ENCODE measurements at regions not wholly inside any gene's neighbourhood (a gene's known extent, or its start where the extent isn't known, plus 50 kb on each side); places are given as distances from the start of the nearest gene placed in this dataset.
A peak's percentile ranks its signal among the peaks of the same experiment; 100 is the strongest.
"Not testable (repeated sequence)": the region's sequence is repeated elsewhere in the genome, so short reads cannot be mapped to it uniquely, and the experiment has no call there.

- DNase-seq = no peak
- intact Hi-C loops (cut with DNase I) = no loop called here
- peak; percentile 88 for ATAC-seq (ENCODE audit: poor library complexity)
These were observed 88.4 kb upstream of the TEAD1 start for GRCh38 chr11:12585861-12586260.

- intact Hi-C loops (cut with DNase I) = no loop called here
- no peak for DNase-seq
- no peak for ATAC-seq (ENCODE audit: poor library complexity)
These were observed 86.8 kb upstream of the TEAD1 start for GRCh38 chr11:12587333-12587991.

GRCh38 chr11:12591706-12592105 is 82.5 kb upstream of the TEAD1 start:
- intact Hi-C loops (cut with DNase I) = loop anchor here (10.0 kb wide), 1 partner anchor 303 kb away; no protein-coding TSS in a partner anchor
- ATAC-seq (ENCODE audit: poor library complexity) (peak; percentile 70), DNase-seq (no peak)

GRCh38 chr11:12592283-12592682 is 81.9 kb upstream of the TEAD1 start:
- DNase-seq (no peak), ATAC-seq (ENCODE audit: poor library complexity) (no peak)
- intact Hi-C loops (cut with DNase I) = loop anchor here (10.0 kb wide), 1 partner anchor 303 kb away; no protein-coding TSS in a partner anchor

GRCh38 chr11:12595089-12595847 is 79.0 kb upstream of the TEAD1 start:
- intact Hi-C loops (cut with DNase I) = loop anchor here (10.0 kb wide), 1 partner anchor 300 kb away; no protein-coding TSS in a partner anchor
- not testable (repeated sequence) for ATAC-seq (ENCODE audit: poor library complexity); DNase-seq

GRCh38 chr11:12598330-12599256 is 75.6 kb upstream of the TEAD1 start:
- intact Hi-C loops (cut with DNase I) = loop anchor here (10.0 kb wide), 1 partner anchor 296 kb away; no protein-coding TSS in a partner anchor
- ATAC-seq (ENCODE audit: poor library complexity) (no peak), DNase-seq (no peak)

- peak; percentile 85 for ATAC-seq (ENCODE audit: poor library complexity)
- DNase-seq = peak; percentile 64
- intact Hi-C loops (cut with DNase I) = loop anchor here (10.0 kb wide), 1 partner anchor 295 kb away; no protein-coding TSS in a partner anchor
These were observed 74.6 kb upstream of the TEAD1 start for GRCh38 chr11:12599408-12600143.

GRCh38 chr11:12600829-12601228 is 73.4 kb upstream of the TEAD1 start:
- DNase-seq (no peak), ATAC-seq (ENCODE audit: poor library complexity) (no peak)
- intact Hi-C loops (cut with DNase I) = no loop called here

GRCh38 chr11:12602421-12602820 is 71.8 kb upstream of the TEAD1 start:
- DNase-seq = no peak
- ATAC-seq (ENCODE audit: poor library complexity) = no peak
- intact Hi-C loops (cut with DNase I) = no loop called here

GRCh38 chr11:12603143-12604088 is 70.8 kb upstream of the TEAD1 start:
- intact Hi-C loops (cut with DNase I) = no loop called here
- no peak for DNase-seq
- no peak for ATAC-seq (ENCODE audit: poor library complexity)

- DNase-seq (no peak), ATAC-seq (ENCODE audit: poor library complexity) (no peak)
- intact Hi-C loops (cut with DNase I) = no loop called here
These were observed 69.6 kb upstream of the TEAD1 start for GRCh38 chr11:12604557-12605153.

- intact Hi-C loops (cut with DNase I) = no loop called here
- no peak for ATAC-seq (ENCODE audit: poor library complexity)
These were observed 67.6 kb upstream of the TEAD1 start for GRCh38 chr11:12606597-12606996.

GRCh38 chr11:12608678-12609077 is 65.5 kb upstream of the TEAD1 start:
- intact Hi-C loops (cut with DNase I); DNase-seq; ATAC-seq (ENCODE audit: poor library complexity): not testable (repeated sequence)

More at GRCh38 chr11:12606597-12606996, 67.6 kb upstream of the TEAD1 start:
- no peak for DNase-seq

GRCh38 chr11:12611352-12611751 is 62.9 kb upstream of the TEAD1 start:
- DNase-seq (no peak), ATAC-seq (ENCODE audit: poor library complexity) (no peak)
- intact Hi-C loops (cut with DNase I) = no loop called here

GRCh38 chr11:12617632-12618031 is 56.6 kb upstream of the TEAD1 start:
- intact Hi-C loops (cut with DNase I) = no loop called here
- DNase-seq (no peak), ATAC-seq (ENCODE audit: poor library complexity) (no peak)

GRCh38 chr11:12618743-12619540 is 55.3 kb upstream of the TEAD1 start:
- intact Hi-C loops (cut with DNase I) = no loop called here
- DNase-seq (no peak), ATAC-seq (ENCODE audit: poor library complexity) (no peak)
